HepG2 (cell line): ENCODE measurements at regions not wholly inside any gene's neighbourhood (a gene's known extent, or its start where the extent isn't known, plus 50 kb on each side); places are given as distances from the start of the nearest gene placed in this dataset.

Source experiments
- ATAC-seq: fragments of 200-7000 bp; cut with Tn5 transposase; 3 replicates; pipeline ENCODE4 v1.9.1; 2020; ENCODE audit warnings: mild to moderate bottlenecking, moderate library complexity
- BruUV-seq: library from RNA; stranded (reverse); fragments of 400-500 nt; replicated peaks from 2 replicates; lab custom pipeline; 2021; lab: Mats Ljungman, UMichigan
- CTCF ChIA-PET: fragments of 300-600 bp; formaldehyde crosslinking; extraction: SDS; loops from one replicate; lab custom pipeline; 2021; ENCODE audit warnings: low total read pairs, inconsistent platforms, low intra/inter-chr PET ratio; lab: Yijun Ruan, JAX
- POLR2A ChIA-PET: fragments of 350-600 bp; sonication (Branson Sonifier 250); formaldehyde crosslinking; loops from one replicate; lab custom pipeline; 2020; ENCODE audit warnings: antibody characterized with exemption, inconsistent platforms; lab: Yijun Ruan, JAX
- DNase-seq: peaks from one replicate; pipeline ENCODE4 v3.0.0-alpha.2; 2015; ENCODE audit warnings: low spot score
- FAIRE-seq: peaks from 3 replicates; lab custom pipeline; 2011; peaks lifted over from hg19 to GRCh38; lab: Jason Lieb, UNC
- H2AFZ ChIP-seq: one replicate; pipeline ENCODE4 v1.6.1; 2011; ENCODE audit warnings: low read length, inconsistent platforms
- H3K27ac ChIP-seq: fragments of 300-600 bp; 3 replicates; pipeline ENCODE4 v1.8.0; 2011; ENCODE audit warnings: mixed run types, mild to moderate bottlenecking, mixed read lengths, low read length, inconsistent platforms; ENCODE audit not compliant: insufficient read depth; ENCODE audit errors: extremely low read length
- H3K27me3 ChIP-seq, 2 experiments: fragments of 200-600 bp in 1 of 2; 2 replicates in 1 of 2; 3 replicates in 1 of 2; pipeline versions ENCODE4 v1.6.0 to v1.8.0; 2011; ENCODE audit warnings: low read length in 2 of 2, mild to moderate bottlenecking in 2 of 2, moderate library complexity in 2 of 2, inconsistent platforms in 1 of 2; ENCODE audit not compliant: insufficient read depth in 2 of 2, control insufficient read depth in 1 of 2
- H3K36me3 ChIP-seq, 2 experiments: fragments of 200-600 bp in 1 of 2; replicated peaks in 1 of 2; 2 replicates in 1 of 2; 3 replicates in 1 of 2; pipeline versions ENCODE4 v1.5.1 to v1.8.0; 2011; ENCODE audit warnings: low read length in 2 of 2, inconsistent platforms in 1 of 2; ENCODE audit not compliant: insufficient read depth in 2 of 2, control insufficient read depth in 1 of 2
- H3K4me1 ChIP-seq: 2 replicates; pipeline ENCODE4 v1.5.1; 2012; ENCODE audit warnings: low read length, inconsistent platforms; ENCODE audit not compliant: insufficient read depth
- H3K4me2 ChIP-seq: 2 replicates; pipeline ENCODE4 v1.6.0; 2011; ENCODE audit warnings: low read depth, low read length, inconsistent platforms
- H3K4me3 ChIP-seq, 3 experiments: fragments of 200-600 bp in 1 of 3; sonication (generic), shearing (Covaris generic) in 1 of 3; replicated peaks in 1 of 3; 2 replicates each; pipeline ENCODE4 v1.5.1; 2011 to 2016; ENCODE audit warnings: low read length in 3 of 3, inconsistent platforms in 2 of 3, low read depth in 2 of 3, mild to moderate bottlenecking in 2 of 3, control low read depth in 1 of 3, mixed read lengths in 1 of 3; ENCODE audit not compliant: insufficient read depth in 1 of 3
- H3K79me2 ChIP-seq: one replicate; pipeline ENCODE4 v1.6.1; 2011; ENCODE audit warnings: low read length, inconsistent platforms; ENCODE audit not compliant: insufficient read depth
- H3K9ac ChIP-seq: 2 replicates; pipeline ENCODE4 v1.6.0; 2011; ENCODE audit warnings: mild to moderate bottlenecking, low read depth, low read length, inconsistent platforms; ENCODE audit not compliant: insufficient read depth
- H3K9me3 ChIP-seq: 2 replicates; pipeline ENCODE4 v1.5.1; 2012; ENCODE audit warnings: mild to moderate bottlenecking, low read length
- H4K20me1 ChIP-seq: 2 replicates; pipeline ENCODE4 v1.6.0; 2011; ENCODE audit warnings: inconsistent platforms, mild to moderate bottlenecking, low read length, moderate library complexity; ENCODE audit not compliant: insufficient read depth
- GATAD2A ChIP-seq: IDR thresholded peaks from 2 replicates; pipeline ENCODE4 v1.6.1; 2016
- RFX5 ChIP-seq: IDR thresholded peaks from 2 replicates; pipeline ENCODE4 v1.6.1; 2011; ENCODE audit warnings: low read depth, low read length, improper control_type of control experiment
- SNRNP70 ChIP-seq: fragments of 200-400 bp; formaldehyde crosslinking; IDR thresholded peaks from 2 replicates; pipeline ENCODE4 v1.6.1; 2017; ENCODE audit warnings: mild to moderate bottlenecking, low read depth, low read length, moderate library complexity
- STAT5B ChIP-seq: sonication (generic); formaldehyde crosslinking; IDR thresholded peaks from 2 replicates; pipeline ENCODE4 v1.4.0; 2020; ENCODE audit warnings: missing genetic modification reagents
- ZIK1 ChIP-seq: sonication (generic); formaldehyde crosslinking; IDR thresholded peaks from 2 replicates; pipeline ENCODE4 v1.5.0; 2020; ENCODE audit warnings: mild to moderate bottlenecking, low read depth, missing genetic modification reagents, borderline replicate concordance
- ZNF256 ChIP-seq: sonication (generic); formaldehyde crosslinking; conservative IDR thresholded peaks from 2 replicates; pipeline ENCODE4 v1.4.0; 2020; ENCODE audit warnings: missing genetic modification reagents
- ZNF274 ChIP-seq: sonication (generic); formaldehyde crosslinking; IDR thresholded peaks from 2 replicates; pipeline ENCODE4 v1.5.1; 2020; ENCODE audit warnings: mild to moderate bottlenecking, missing genetic modification reagents
- ZNF724P ChIP-seq: sonication (generic); formaldehyde crosslinking; IDR thresholded peaks from 2 replicates; pipeline ENCODE4 v1.8.0; 2022; ENCODE audit warnings: missing genetic modification reagents, borderline replicate concordance
- ZSCAN9 ChIP-seq: IDR thresholded peaks from 2 replicates; pipeline ENCODE4 v1.6.1; 2016; ENCODE audit warnings: borderline replicate concordance
- in situ Hi-C: cut with HindIII; loops from 2 replicates; pipeline ENCODE4 v1.10.0; 2017; ENCODE audit warnings: low pct_unique_long_range_greater_than_20kb; ENCODE audit not compliant: extremely low pct_ligation_motif_present
- intact Hi-C: fragments of 100-400 bp; cut with micrococcal nuclease; formaldehyde crosslinking; loops from one replicate; pipeline ENCODE4 v1.10.0; 2022; ENCODE audit not compliant: unreplicated experiment
- TF ChIP-seq, protein P1 (sequence below): sonication (generic); formaldehyde crosslinking; IDR thresholded peaks from 2 replicates; pipeline ENCODE4 v1.9.0; 2021; ENCODE audit warnings: missing genetic modification reagents, mild to moderate bottlenecking, borderline replicate concordance
- TF ChIP-seq, protein P2 (sequence below): sonication (generic); formaldehyde crosslinking; IDR thresholded peaks from 2 replicates; pipeline ENCODE4 v1.5.0; 2020; ENCODE audit warnings: missing genetic modification reagents, mild to moderate bottlenecking, borderline replicate concordance
- TF ChIP-seq, protein P3 (sequence below): sonication (generic); formaldehyde crosslinking; conservative IDR thresholded peaks from 2 replicates; pipeline ENCODE4 v1.4.0; 2020; ENCODE audit warnings: missing genetic modification reagents

DNA sequence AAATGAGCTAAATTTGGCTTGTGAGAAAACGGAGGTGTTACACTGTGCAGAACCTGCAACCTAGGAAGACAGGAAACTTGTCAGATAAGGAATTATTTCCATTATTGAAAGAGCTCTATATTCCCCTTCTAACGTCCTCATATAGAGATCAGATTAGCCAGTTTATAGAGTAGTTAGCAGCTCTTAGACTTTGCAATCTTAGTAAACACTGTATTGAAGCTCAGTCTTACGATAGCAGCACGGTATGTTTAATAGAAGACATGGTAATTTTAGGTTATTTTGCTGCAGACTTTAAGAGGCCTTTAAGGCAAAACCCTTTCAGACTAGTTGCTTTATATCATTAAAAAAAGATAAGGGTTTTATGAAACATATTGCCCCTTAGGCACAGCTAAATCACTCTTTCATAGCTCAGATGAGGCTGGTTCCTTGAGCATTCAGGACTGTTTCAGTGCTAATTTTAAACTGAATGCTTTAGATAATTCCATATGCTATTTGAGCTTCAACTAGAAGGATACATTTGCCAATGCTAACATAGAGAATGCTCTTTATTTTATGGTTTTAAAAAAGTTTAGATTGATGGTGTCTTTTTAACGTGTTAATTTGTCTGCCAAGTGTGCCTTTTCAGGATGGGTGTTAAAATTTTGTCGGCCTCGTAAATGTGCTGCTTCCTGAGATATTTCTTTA lies 234.3 kb downstream of the PYDC2 start (continued):
- TF ChIP-seq, protein P1, sequence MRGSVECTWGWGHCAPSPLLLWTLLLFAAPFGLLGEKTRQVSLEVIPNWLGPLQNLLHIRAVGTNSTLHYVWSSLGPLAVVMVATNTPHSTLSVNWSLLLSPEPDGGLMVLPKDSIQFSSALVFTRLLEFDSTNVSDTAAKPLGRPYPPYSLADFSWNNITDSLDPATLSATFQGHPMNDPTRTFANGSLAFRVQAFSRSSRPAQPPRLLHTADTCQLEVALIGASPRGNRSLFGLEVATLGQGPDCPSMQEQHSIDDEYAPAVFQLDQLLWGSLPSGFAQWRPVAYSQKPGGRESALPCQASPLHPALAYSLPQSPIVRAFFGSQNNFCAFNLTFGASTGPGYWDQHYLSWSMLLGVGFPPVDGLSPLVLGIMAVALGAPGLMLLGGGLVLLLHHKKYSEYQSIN (CRISPR knock-in tag), result no peak
- TF ChIP-seq, protein P2, sequence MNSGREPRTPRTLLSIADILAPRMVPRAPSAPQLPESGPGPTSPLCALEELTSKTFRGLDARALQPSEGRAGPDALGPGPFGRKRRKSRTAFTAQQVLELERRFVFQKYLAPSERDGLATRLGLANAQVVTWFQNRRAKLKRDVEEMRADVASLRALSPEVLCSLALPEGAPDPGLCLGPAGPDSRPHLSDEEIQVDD (CRISPR knock-in tag), result no peak
- no peak for TF ChIP-seq STAT5B (CRISPR knock-in tag)
- no peak for TF ChIP-seq ZNF724P (CRISPR knock-in tag)
- TF ChIP-seq SNRNP70, result no peak
- TF ChIP-seq, protein P3, sequence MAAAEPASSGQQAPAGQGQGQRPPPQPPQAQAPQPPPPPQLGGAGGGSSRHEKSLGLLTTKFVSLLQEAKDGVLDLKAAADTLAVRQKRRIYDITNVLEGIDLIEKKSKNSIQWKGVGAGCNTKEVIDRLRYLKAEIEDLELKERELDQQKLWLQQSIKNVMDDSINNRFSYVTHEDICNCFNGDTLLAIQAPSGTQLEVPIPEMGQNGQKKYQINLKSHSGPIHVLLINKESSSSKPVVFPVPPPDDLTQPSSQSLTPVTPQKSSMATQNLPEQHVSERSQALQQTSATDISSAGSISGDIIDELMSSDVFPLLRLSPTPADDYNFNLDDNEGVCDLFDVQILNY, result no peak
- TF ChIP-seq ZNF274 (CRISPR knock-in tag), result no peak
- TF ChIP-seq ZNF256, result no peak
- no peak for TF ChIP-seq GATAD2A (CRISPR knock-in tag)
- TF ChIP-seq, all 625 proteins: peak for 0

DNA sequence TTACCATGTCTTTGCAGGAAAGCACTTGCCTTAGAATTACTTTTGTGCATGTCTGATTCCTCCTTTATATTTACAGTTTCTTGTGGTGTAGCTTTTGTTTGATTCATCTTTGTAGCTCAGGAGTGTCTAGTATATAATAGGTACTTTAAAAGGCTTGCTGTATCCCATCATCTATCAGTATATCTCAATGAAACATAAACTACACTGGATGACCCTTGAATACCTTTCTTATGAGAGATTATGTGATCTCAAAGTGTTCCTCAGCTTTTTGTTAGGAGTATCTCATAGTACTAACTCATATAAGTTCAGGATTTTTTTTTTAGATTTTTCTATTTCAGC lies 234.8 kb downstream of the PYDC2 start:
- H2AFZ ChIP-seq, result no peak overlapping the region
- ChIA-PET POLR2A (no interaction called here), CTCF (no interaction called here)
- no peak overlapping the region for H3K4me3 ChIP-seq
- intact Hi-C loops (no loop called here), in situ Hi-C loops (no loop called here)
- TF ChIP-seq ZSCAN9 (CRISPR knock-in tag), result no peak
- no peak for TF ChIP-seq RFX5
- no peak for TF ChIP-seq ZIK1 (CRISPR knock-in tag)
- no peaks in the 10 kb centered on the region for H3K79me2 ChIP-seq
- ATAC-seq (no peak), FAIRE-seq (no peak), DNase-seq (no peak)
- no peaks in the 10 kb centered on the region for H3K27me3 ChIP-seq
- H3K4me2 ChIP-seq, result no peak overlapping the region
- no TSS peak for BruUV-seq
- H3K9me3 ChIP-seq, result no peaks in the 10 kb centered on the region
- H3K36me3 ChIP-seq, result no peaks in the 10 kb centered on the region
- no peak overlapping the region for H3K9ac ChIP-seq
- H3K27ac ChIP-seq, result no peak overlapping the region
- no peaks in the 10 kb centered on the region for H4K20me1 ChIP-seq
- no peaks in the 10 kb centered on the region for H3K4me1 ChIP-seq
